Endothelial cell of hepatic sinusoid (primary cell): ENCODE measurements at regions not wholly inside any gene's neighbourhood (a gene's known extent, or its start where the extent isn't known, plus 50 kb on each side); places are given as distances from the start of the nearest gene placed in this dataset.

Experiments used
- in situ Hi-C: cut with HindIII; loops from 2 replicates; pipeline ENCODE4 v1.10.0; 2017; ENCODE audit warnings: low sequenced_read_pairs

DNA sequence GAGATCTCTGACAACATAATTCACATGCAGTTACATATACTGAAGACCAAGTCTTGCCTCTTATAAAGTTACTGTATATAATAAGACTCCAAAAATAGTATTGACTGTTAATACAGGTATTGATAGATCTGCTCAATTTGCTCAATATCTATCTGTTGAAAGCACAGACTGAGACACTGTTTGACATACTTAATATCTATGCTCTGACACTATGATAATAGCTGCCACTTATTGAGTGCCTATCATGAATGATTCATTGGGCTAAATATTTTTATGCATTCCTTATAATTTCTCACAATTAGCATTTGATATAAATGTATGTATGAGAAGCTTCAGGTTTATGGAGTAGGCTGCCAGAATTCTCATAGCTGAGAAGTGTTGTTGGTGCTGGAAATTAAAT lies 1600.9 kb upstream of the IGFBP7 start:
- in situ Hi-C loops: no loop called here

- in situ Hi-C loops: no loop called here
Measured at GRCh38 chr4:58688568-58688967, 1578.4 kb upstream of the IGFBP7 start.

DNA sequence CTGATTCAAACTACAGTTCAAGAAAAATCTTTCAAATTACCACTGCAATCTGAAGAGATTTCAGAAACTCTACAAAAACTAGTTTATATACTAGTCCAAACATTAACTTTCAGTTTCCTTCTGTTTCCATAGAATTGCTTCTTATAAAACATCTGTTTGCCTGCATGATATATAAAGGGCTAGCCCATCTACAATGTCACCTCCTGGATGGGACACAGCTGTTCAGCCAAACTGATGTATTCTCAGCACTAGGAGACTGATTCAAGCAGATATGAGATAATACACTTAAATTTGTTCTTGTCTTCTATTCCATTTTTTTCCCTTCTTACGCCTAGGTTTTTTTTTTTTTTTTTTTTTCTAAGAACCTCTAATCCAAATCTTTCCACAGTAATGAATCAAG lies 1569.7 kb upstream of the IGFBP7 start:
- in situ Hi-C loops: no loop called here

DNA sequence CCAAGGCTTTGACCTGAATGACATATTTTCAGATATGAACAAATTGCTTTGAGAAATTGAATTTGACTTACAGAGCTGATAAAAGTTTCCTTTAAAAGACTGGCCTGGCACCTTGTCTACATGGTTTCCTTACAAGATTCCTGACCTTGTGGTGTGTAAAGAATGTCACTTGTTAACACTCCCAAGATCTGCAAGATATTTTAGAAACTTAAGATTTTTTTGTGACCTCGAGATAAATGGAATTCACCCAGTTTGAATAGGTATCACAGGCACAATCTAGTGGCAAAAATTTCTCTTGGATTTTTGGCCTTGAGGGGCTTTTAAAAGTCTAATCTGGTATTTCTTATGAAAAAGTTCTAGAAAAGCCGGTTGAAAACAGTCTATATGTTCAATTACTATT lies 1568.9 kb upstream of the IGFBP7 start:
- in situ Hi-C loops: no loop called here

DNA sequence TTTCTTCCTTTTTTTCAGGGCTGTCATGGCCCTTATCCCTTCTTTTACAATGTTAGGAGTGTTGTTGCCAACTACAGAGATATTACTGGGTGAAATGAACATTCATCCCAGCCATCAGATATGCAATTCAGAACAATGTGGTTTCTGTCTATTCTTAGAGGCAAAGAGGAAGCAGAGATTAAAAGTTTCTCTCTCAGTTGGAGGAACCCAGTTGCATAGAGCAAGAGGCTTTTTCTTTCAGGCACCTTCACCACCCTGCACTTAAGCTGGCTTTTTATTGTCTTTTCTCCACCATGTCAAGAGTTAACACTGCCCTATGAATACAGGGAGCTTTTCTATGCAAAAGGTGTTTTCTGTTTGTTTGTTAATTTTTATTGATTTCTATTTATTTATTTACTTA lies 1559.6 kb upstream of the IGFBP7 start:
- in situ Hi-C loops: no loop called here

- in situ Hi-C loops: no loop called here
Measured at GRCh38 chr4:58665649-58666048, 1555.5 kb upstream of the IGFBP7 start.

GRCh38 chr4:58658701-58659100 lies 1548.5 kb upstream of the IGFBP7 start:
- in situ Hi-C loops: no loop called here

GRCh38 chr4:58653251-58653650 lies 1543.1 kb upstream of the IGFBP7 start:
- in situ Hi-C loops: no loop called here

- in situ Hi-C loops: no loop called here
Measured at GRCh38 chr4:58649226-58649625, 1539.0 kb upstream of the IGFBP7 start.

GRCh38 chr4:58646126-58646525 lies 1535.9 kb upstream of the IGFBP7 start:
- in situ Hi-C loops: no loop called here

DNA sequence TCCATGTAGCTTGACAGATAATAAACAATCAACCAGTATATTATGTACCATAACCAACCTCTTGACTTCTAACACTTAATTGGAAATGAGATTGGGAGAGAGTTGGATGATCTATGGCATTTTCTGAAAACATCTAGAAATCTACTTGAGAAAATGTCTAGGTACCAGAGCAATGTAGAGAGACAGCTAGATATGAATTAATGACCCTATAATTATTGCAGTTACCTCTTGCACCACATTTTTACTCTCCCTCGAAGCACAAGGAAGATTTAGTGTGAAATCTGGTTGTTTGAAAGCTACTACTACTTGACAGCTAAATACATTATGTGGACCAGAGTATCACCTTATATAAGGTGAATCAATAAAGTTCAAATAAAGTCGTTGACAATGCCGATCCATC lies 1534.4 kb upstream of the IGFBP7 start:
- in situ Hi-C loops: no loop called here

GRCh38 chr4:58636381-58636780 lies 1526.2 kb upstream of the IGFBP7 start:
- in situ Hi-C loops: no loop called here

DNA sequence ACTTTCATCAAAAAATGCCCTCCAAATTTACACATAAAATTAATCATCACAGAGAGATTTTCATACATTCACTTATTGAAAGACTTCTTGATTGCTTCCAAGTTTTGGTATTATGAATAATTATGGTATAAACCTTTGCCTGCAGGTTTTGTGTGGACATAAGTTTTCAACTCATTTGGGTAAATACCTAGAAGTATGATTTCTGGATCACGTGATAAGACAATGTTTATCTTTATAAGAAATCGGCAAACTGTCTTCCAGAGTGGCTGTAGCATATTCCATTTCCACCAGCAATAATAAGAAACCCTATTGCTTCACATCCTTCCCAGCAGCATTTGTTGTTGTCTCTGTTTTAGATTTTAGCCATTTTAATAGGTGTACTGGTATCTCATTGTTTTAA lies 1507.0 kb upstream of the IGFBP7 start:
- in situ Hi-C loops: loop anchor here (10.0 kb wide), 1 partner anchor 62 kb away; no protein-coding TSS in a partner anchor

DNA sequence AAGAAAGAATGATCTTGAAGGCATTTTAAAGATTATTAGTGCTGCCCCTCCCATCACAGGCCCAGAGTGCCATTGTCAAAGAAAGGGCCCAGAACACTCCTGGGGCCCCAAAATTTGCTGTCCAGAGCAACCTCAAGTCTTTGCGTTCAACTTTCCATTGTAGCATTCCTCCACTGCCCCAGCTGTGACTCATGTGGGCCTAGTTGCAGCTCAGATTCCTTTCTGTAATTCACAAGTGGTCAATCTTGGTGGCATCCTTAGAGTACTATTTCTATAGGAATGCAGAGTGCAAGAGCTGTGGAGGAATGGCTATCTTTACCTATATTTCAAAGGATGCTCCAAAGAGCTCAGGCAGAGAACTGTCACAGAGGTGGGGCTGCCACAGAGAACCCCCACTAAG lies 1500.8 kb upstream of the IGFBP7 start:
- in situ Hi-C loops: loop anchor here (10.0 kb wide), 1 partner anchor 56 kb away; no protein-coding TSS in a partner anchor

- in situ Hi-C loops: no loop called here
Measured at GRCh38 chr4:58606303-58606702, 1496.1 kb upstream of the IGFBP7 start.

DNA sequence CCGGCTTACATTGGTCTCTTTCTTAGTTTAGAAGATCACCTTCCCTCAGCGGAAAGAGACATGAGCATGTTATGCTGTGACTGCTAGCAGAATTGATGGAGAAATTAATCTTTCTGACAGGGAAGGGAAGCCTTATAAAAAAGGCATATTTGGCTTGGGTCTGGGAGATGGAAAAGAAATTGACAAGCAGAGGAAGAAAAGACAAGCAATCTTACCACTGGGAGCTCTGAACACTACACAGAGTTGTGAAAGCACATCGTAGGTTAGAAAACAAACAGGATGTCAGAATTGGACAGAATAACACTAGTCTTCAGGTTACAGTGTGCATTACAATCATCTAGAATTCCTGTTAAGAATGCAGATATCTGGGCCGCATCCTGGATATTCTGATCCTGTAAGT lies 1493.8 kb upstream of the IGFBP7 start:
- in situ Hi-C loops: no loop called here

DNA sequence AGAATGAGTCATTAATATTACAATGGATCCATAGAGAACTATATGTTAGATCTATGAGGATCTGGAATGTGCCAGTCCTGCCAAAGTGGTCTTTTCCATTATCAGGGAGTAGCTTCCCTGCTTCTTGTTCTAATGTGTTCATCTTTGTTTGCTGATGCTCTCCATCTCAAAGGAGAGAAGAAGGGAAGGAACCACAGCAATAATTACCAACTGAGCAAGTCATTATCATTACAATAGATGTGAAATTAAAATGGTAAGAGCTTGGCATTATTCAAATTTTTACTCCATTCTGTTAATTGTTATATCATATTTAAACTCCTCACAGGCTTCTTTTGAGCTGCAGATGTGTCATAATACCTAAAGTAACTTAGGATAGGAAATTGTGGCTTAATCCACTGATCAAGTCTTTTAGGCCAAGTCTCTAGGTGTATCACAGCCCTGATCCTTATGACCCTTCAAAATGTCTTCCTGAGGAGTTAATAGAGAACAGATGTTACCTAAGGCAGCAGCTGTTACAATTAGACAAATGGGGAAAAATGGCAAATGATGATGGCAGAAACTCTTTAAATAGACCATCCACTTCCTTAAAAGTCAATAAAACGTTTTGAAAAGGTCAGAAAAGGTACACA lies 1492.7 kb upstream of the IGFBP7 start:
- in situ Hi-C loops: no loop called here

DNA sequence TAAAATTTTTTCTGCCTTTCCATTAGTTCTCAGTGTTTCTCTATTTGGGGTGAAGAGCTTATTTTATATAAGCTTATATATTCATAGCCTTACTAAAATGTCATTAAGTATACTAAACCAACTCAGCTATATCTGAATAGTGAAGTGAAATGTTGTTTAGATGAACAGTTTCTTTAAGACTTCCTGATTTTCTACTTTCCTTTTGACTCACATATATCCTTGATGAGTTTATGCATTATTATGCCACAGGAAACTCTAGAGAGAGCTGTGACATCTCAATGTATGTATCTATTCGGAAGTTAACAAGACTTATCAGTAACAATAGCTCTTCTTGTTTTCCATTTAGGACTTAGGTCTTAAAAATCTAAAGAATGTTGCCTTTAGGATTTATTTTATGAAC lies 1491.8 kb upstream of the IGFBP7 start:
- in situ Hi-C loops: no loop called here

DNA sequence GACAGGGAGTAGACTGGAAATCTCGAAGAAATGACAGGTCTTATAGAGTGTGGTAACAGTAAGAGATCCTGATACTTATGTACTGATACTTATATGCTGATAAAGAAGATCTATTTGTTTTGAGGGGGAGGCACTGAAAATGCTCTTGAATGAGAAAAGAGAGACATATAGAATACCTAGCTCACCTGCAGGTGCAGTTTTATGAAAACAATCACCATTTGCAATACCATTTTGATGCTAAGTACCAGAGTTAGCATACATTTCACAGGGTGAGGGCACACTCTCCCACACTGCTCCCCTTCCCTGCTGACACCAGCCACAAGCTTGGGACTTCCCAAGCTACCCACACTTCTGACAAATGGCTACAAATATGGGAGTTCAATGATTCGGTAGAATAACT lies 1490.1 kb upstream of the IGFBP7 start:
- in situ Hi-C loops: no loop called here

DNA sequence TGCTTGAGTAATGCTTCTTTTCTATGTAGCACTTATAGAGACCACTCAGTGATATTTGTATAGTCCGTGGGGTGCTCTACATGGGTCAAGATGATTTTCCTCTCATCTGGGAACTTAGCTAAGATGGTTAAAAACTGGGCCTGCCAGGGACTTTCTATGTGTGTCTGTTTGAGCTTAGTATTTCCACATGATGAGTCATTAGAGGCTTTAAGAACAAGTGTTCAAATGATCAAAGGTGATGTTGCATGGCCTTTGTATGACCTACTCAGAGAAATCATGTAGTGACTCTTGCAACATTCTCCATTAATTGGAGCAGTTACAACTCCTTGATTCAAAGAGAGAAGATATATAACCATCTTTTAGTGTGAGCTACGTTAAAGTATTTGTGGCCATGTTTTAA lies 1480.5 kb upstream of the IGFBP7 start:
- in situ Hi-C loops: no loop called here

DNA sequence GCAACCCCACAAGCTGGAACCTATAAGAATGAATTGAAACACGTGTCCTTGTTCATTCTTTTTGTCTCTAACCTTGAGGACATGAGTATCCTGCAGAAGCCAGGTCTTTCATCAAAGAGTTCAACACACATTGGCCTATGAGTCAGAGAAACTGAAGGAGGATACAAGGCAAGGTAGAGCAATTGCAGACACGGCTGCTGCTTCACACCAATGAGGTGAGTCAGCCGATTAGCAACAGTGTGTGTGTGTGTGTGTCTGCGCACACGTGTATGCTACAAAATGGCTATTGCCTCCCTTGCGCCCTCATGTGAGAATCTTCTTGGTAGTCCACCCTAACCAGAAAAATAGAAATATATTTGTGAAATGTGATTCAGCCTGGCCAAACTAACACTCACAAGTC lies 1477.7 kb upstream of the IGFBP7 start:
- in situ Hi-C loops: no loop called here

GRCh38 chr4:58566260-58566659 lies 1456.1 kb upstream of the IGFBP7 start:
- in situ Hi-C loops: no loop called here

DNA sequence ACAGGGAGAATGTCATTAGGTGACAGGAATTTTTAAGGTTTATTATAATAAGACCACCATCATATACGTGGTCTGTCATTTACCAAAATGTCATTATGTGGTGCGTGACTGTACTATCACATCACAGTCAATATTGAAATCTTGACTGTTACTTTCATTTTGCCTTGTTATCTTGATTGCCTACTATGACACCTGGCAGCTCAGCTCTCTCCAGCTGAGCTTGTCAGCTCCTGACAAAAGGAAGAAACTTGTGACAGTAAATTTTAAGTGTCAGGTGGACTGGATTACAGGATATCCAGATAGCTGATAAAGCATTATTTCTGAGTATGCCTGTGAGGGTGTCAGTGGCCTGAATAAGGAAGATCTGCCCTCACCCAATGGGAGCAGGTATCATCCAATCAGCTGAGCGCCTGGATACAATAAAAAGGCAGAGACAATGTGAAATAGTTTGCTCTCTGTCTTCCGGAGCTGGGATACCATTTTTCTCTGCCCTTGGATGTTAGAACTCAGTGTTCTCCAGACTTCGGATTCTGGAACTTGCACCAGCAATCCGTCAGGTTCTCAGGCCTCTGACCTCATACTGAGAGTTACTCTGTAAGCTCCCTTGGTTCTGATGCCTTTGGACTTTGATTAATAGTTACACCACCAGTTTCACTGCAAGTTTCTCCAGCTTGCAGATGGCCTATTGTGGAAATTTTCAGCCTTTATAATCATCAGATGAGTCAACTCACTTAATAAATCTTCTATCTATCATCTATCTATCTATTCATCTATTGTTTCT lies 1454.7 kb upstream of the IGFBP7 start:
- in situ Hi-C loops: no loop called here
